OCI-LY1 (cell line): ENCODE measurements at regions not wholly inside any gene's neighbourhood (a gene's known extent, or its start where the extent isn't known, plus 50 kb on each side); places are given as distances from the start of the nearest gene placed in this dataset.

ENCODE experiments used
- H2AFZ ChIP-seq: fragments of 200-600 bp; sonication (generic), shearing (Covaris generic); 2 replicates; pipeline ENCODE4 v1.6.0; 2014; ENCODE audit warnings: antibody characterized with exemption, mild to moderate bottlenecking, low read length
- H3F3A ChIP-seq: fragments of 200-600 bp; sonication (generic), shearing (Covaris generic); 2 replicates; pipeline ENCODE4 v1.6.0; 2014; ENCODE audit warnings: mild to moderate bottlenecking, antibody characterized with exemption, low read length, moderate library complexity; ENCODE audit not compliant: insufficient read depth
- H3K27ac ChIP-seq: fragments of 200-600 bp; sonication (generic); 2 replicates; pipeline ENCODE4 v1.5.1; 2014; ENCODE audit warnings: low read length, mixed run types, mild to moderate bottlenecking, low read depth; ENCODE audit not compliant: poor library complexity, severe bottlenecking
- H3K27me3 ChIP-seq: fragments of 200-600 bp; sonication (generic); 2 replicates; pipeline ENCODE4 v1.6.0; 2014; ENCODE audit warnings: antibody characterized with exemption, mild to moderate bottlenecking, low read length, moderate library complexity; ENCODE audit not compliant: insufficient read depth
- H3K36me3 ChIP-seq: fragments of 200-600 bp; sonication (generic); 2 replicates; pipeline ENCODE4 v1.6.1; 2014; ENCODE audit warnings: mild to moderate bottlenecking, antibody characterized with exemption, low read length, moderate library complexity, mixed read lengths; ENCODE audit not compliant: insufficient read depth
- H3K4me1 ChIP-seq: fragments of 200-600 bp; sonication (generic); 2 replicates; pipeline ENCODE4 v1.5.1; 2014; ENCODE audit warnings: mild to moderate bottlenecking, low read length, moderate library complexity; ENCODE audit not compliant: insufficient read depth, severe bottlenecking
- H3K4me2 ChIP-seq: fragments of 200-600 bp; sonication (generic), shearing (Covaris generic); 2 replicates; pipeline ENCODE4 v1.6.1; 2014; ENCODE audit warnings: low read length
- H3K4me3 ChIP-seq: fragments of 200-600 bp; sonication (generic); 2 replicates; pipeline ENCODE4 v1.5.1; 2014; ENCODE audit warnings: low read length, low read depth, mild to moderate bottlenecking, mixed read lengths; ENCODE audit not compliant: poor library complexity, severe bottlenecking
- H3K79me2 ChIP-seq: fragments of 200-600 bp; shearing (Covaris generic); 2 replicates; pipeline ENCODE4 v1.6.1; 2016; ENCODE audit warnings: mixed run types, low read length, mixed read lengths; ENCODE audit not compliant: insufficient read depth
- H3K9ac ChIP-seq: fragments of 200-600 bp; sonication (generic), shearing (Covaris generic); 2 replicates; pipeline ENCODE4 v1.6.1; 2014; ENCODE audit warnings: mild to moderate bottlenecking, low read length, mixed read lengths
- H3K9me2 ChIP-seq: fragments of 200-600 bp; sonication (generic), shearing (Covaris generic); 2 replicates; pipeline ENCODE4 v1.6.1; 2014; ENCODE audit warnings: low read depth, mild to moderate bottlenecking, low read length, mixed read lengths
- H3K9me3 ChIP-seq: fragments of 200-600 bp; shearing (Covaris generic); 2 replicates; pipeline ENCODE4 v1.6.1; 2014; ENCODE audit warnings: low read length, mixed read lengths
- H4K20me1 ChIP-seq: fragments of 200-600 bp; sonication (generic), shearing (Covaris generic); 2 replicates; pipeline ENCODE4 v1.6.0; 2016; ENCODE audit warnings: mild to moderate bottlenecking, low read length; ENCODE audit not compliant: insufficient read depth
- CTCF ChIP-seq: fragments of 200-600 bp; sonication (generic), shearing (Covaris generic); IDR thresholded peaks from 2 replicates; pipeline ENCODE4 v1.5.1; 2017; ENCODE audit warnings: mild to moderate bottlenecking, antibody characterized with exemption, low read length, moderate library complexity, mixed read lengths
- EZH2 ChIP-seq: fragments of 200-600 bp; sonication (generic), shearing (Covaris generic); IDR thresholded peaks from 2 replicates; pipeline ENCODE4 v1.8.0; 2017; ENCODE audit warnings: borderline replicate concordance, mixed run types, mild to moderate bottlenecking, antibody characterized with exemption, low read length, moderate library complexity, mixed read lengths

DNA sequence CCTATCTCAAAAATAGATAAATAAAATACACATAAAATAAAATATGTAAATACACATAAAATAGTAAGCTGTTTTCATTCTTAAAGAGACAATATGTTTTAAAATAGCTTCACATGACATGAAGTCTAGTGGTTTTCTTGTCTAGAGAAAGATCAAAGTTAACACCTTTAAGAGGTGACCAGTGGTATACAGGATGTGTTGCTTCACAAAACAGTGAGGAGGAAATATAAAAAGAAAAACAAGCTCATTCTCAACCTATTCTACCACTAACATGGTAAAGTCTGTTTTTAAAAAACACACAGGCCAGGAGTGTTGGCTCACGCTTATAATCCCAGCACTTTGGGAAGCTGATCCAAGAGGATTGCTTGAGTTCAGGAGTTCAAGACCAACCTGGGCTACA, 433.5 kb upstream of the HSFY2 start:
- no peak overlapping the region for H3K4me3 ChIP-seq
- H3K4me1 ChIP-seq, result no peaks in the 10 kb centered on the region
- no peak overlapping the region for H3K9ac ChIP-seq
- H3K4me2 ChIP-seq, result no peak overlapping the region
- no peaks in the 10 kb centered on the region for H3K36me3 ChIP-seq
- no peaks in the 10 kb centered on the region for H3K9me3 ChIP-seq
- no peak overlapping the region for H3K27ac ChIP-seq
- no peak overlapping the region for H2AFZ ChIP-seq
- no peak for TF ChIP-seq CTCF
- TF ChIP-seq EZH2, result no peak
- no peaks in the 10 kb centered on the region for H4K20me1 ChIP-seq
- no peaks in the 10 kb centered on the region for H3K27me3 ChIP-seq
- H3F3A ChIP-seq, result no peaks in the 10 kb centered on the region
- no peaks in the 10 kb centered on the region for H3K9me2 ChIP-seq
- H3K79me2 ChIP-seq, result no peaks in the 10 kb centered on the region

GRCh38 chrY:19180824-19181223, 407.3 kb upstream of the HSFY2 start:
- no peak for TF ChIP-seq EZH2
- TF ChIP-seq CTCF, result no peak
- H3K27ac ChIP-seq, result no peak overlapping the region
- no peak overlapping the region for H3K9ac ChIP-seq
- H4K20me1 ChIP-seq, result no peaks in the 10 kb centered on the region
- H3K79me2 ChIP-seq, result no peaks in the 10 kb centered on the region
- no peaks in the 10 kb centered on the region for H3F3A ChIP-seq
- H3K4me1 ChIP-seq, result no peaks in the 10 kb centered on the region
- H3K4me2 ChIP-seq, result no peak overlapping the region
- no peaks in the 10 kb centered on the region for H3K9me3 ChIP-seq
- no peaks in the 10 kb centered on the region for H3K36me3 ChIP-seq
- no peak overlapping the region for H2AFZ ChIP-seq
- no peak overlapping the region for H3K4me3 ChIP-seq
- no peaks in the 10 kb centered on the region for H3K9me2 ChIP-seq
- H3K27me3 ChIP-seq, result no peaks in the 10 kb centered on the region

- no peak for TF ChIP-seq EZH2
- TF ChIP-seq CTCF, result no peak
- no peaks in the 10 kb centered on the region for H3K9me3 ChIP-seq
- H3F3A ChIP-seq, result no peaks in the 10 kb centered on the region
Measured at GRCh38 chrY:19168202-19168565, 394.6 kb upstream of the HSFY2 start.

More at GRCh38 chrY:19168202-19168565, 394.6 kb upstream of the HSFY2 start:
- Histone ChIP-seq H2AFZ (no peak overlapping the region), H4K20me1 (no peaks in the 10 kb centered on the region), H3K4me1 (no peaks in the 10 kb centered on the region), H3K27ac (no peak overlapping the region), H3K79me2 (no peaks in the 10 kb centered on the region), H3K36me3 (no peaks in the 10 kb centered on the region), H3K9me2 (no peaks in the 10 kb centered on the region), H3K4me3 (no peak overlapping the region), H3K9ac (no peak overlapping the region), H3K27me3 (no peaks in the 10 kb centered on the region), H3K4me2 (no peak overlapping the region)
